GM12878 (cell line): ENCODE measurements at regions not wholly inside any gene's neighbourhood (a gene's known extent, or its start where the extent isn't known, plus 50 kb on each side); places are given as distances from the start of the nearest gene placed in this dataset.

Experiments
- ATAC-seq: fragments of 200-7000 bp; cut with Tn5 transposase; 3 replicates; pipeline ENCODE4 v1.9.1; 2020; ENCODE audit warnings: mild to moderate bottlenecking, moderate library complexity
- BruUV-seq: library from RNA; stranded (reverse); fragments of 400-500 nt; replicated peaks from 2 replicates; lab custom pipeline; 2021; lab: Mats Ljungman, UMichigan
- CTCF ChIA-PET: fragments of 300-600 bp; sonication (Branson Sonifier 250); formaldehyde crosslinking; extraction: SDS; loops from one replicate; lab custom pipeline; 2021; ENCODE audit warnings: inconsistent platforms; lab: Yijun Ruan, JAX
- POLR2A ChIA-PET: fragments of 350-600 bp; formaldehyde crosslinking; extraction: SDS; loops from one replicate; lab custom pipeline; 2021; ENCODE audit warnings: inconsistent platforms; lab: Charles Lee
- RAD21 ChIA-PET: fragments of 300-600 bp; sonication (Branson Sonifier 250); formaldehyde crosslinking; loops from one replicate; lab custom pipeline; 2023; ENCODE audit warnings: antibody characterized with exemption; ENCODE audit not compliant: unreplicated experiment; lab: Charles Lee
- SMC1A ChIA-PET: fragments of 300-600 bp; sonication (Branson Sonifier 250); formaldehyde crosslinking; loops from one replicate; lab custom pipeline; 2023; ENCODE audit not compliant: unreplicated experiment, uncharacterized antibody; lab: Charles Lee
- DNase-seq: peaks from one replicate; pipeline ENCODE4 v3.0.0-alpha.2; 2011; ENCODE audit warnings: low read depth, low spot score
- FAIRE-seq: peaks from 3 replicates; lab custom pipeline; 2011; peaks lifted over from hg19 to GRCh38; lab: Jason Lieb, UNC
- H2AFZ ChIP-seq: 2 replicates; pipeline ENCODE4 v1.6.0; 2011; ENCODE audit warnings: low read depth, low read length, control low read depth; ENCODE audit not compliant: control insufficient read depth
- H3K27ac ChIP-seq: 2 replicates; pipeline ENCODE4 v1.5.1; 2011; ENCODE audit warnings: control low read depth; ENCODE audit not compliant: control insufficient read depth, insufficient read depth
- H3K27me3 ChIP-seq, 2 experiments: replicated peaks in 1 of 2; 2 replicates each; pipeline versions ENCODE4 v1.6.0 to v1.6.1; 2011; ENCODE audit warnings: low read length in 1 of 2; ENCODE audit not compliant: control insufficient read depth in 2 of 2, insufficient read depth in 2 of 2
- H3K36me3 ChIP-seq, 2 experiments: 2 replicates each; pipeline ENCODE4 v1.5.1; 2011; ENCODE audit warnings: low read length in 1 of 2; ENCODE audit not compliant: control insufficient read depth in 2 of 2, insufficient read depth in 2 of 2
- H3K4me1 ChIP-seq: 2 replicates; pipeline ENCODE4 v1.6.1; 2011; ENCODE audit warnings: mild to moderate bottlenecking, low read length, moderate library complexity, mixed read lengths; ENCODE audit not compliant: control insufficient read depth, insufficient read depth
- H3K4me2 ChIP-seq: 2 replicates; pipeline ENCODE4 v1.6.0; 2011; ENCODE audit warnings: control low read depth; ENCODE audit not compliant: control insufficient read depth, insufficient read depth
- H3K4me3 ChIP-seq: fragments of 200-600 bp; sonication (generic); 2 replicates; pipeline ENCODE4 v1.5.1; 2016
- H3K79me2 ChIP-seq: 2 replicates; pipeline ENCODE4 v1.6.0; 2011; ENCODE audit warnings: low read length; ENCODE audit not compliant: control insufficient read depth, insufficient read depth
- H3K9ac ChIP-seq: 2 replicates; pipeline ENCODE4 v1.8.0; 2011; ENCODE audit warnings: low read length, control low read depth, mixed read lengths; ENCODE audit not compliant: control insufficient read depth, insufficient read depth
- H3K9me3 ChIP-seq: replicated peaks from 3 replicates; pipeline ENCODE4 v1.5.1; 2011; ENCODE audit warnings: mild to moderate bottlenecking, low read length; ENCODE audit not compliant: control insufficient read depth, insufficient read depth
- H4K20me1 ChIP-seq: 2 replicates; pipeline ENCODE4 v1.6.0; 2011; ENCODE audit not compliant: control insufficient read depth, insufficient read depth
- BCL3 ChIP-seq: IDR thresholded peaks from 2 replicates; pipeline ENCODE4 v1.6.1; 2011; ENCODE audit warnings: borderline replicate concordance, low read depth, mild to moderate bottlenecking, moderate library complexity, low read length; ENCODE audit not compliant: insufficient read depth, poor library complexity, severe bottlenecking
- CHD1 ChIP-seq: IDR thresholded peaks from 2 replicates; pipeline ENCODE4 v1.6.1; 2012; ENCODE audit warnings: low read depth, low read length, improper control_type of control experiment
- E4F1 ChIP-seq: fragments of 450-650 bp; IDR thresholded peaks from 2 replicates; pipeline ENCODE4 v1.6.1; 2018; ENCODE audit warnings: borderline replicate concordance, mild to moderate bottlenecking; ENCODE audit not compliant: partially characterized antibody
- NBN ChIP-seq: fragments of 450-650 bp; IDR thresholded peaks from 2 replicates; pipeline ENCODE4 v1.6.1; 2016
- WGBS: methylation state at CpG from one replicate; pipeline ENCODE4 v1.1.6; 2016; ENCODE audit warnings: low lambda C conversion rate; ENCODE audit not compliant: insufficient replicate concordance, insufficient coverage; ENCODE audit errors: missing lambda C conversion rate; 5-methylcytosine and 5-hydroxymethylcytosine counted together
- in situ Hi-C: fragments of 300-500 bp; cut with MboI; formaldehyde crosslinking; loops from 9 replicates; pipeline ENCODE4 v1.14.3; 2018; ENCODE audit warnings: mixed read lengths
- intact Hi-C: fragments of 100-400 bp; cut with micrococcal nuclease; formaldehyde crosslinking; loops from one replicate; pipeline ENCODE4 v1.14.2; 2022; ENCODE audit not compliant: unreplicated experiment

GRCh38 chr6:40307712-40308111, 279.5 kb downstream of the LRFN2 start (continued):
- TF ChIP-seq BCL3 (no peak), E4F1 (no peak)

DNA sequence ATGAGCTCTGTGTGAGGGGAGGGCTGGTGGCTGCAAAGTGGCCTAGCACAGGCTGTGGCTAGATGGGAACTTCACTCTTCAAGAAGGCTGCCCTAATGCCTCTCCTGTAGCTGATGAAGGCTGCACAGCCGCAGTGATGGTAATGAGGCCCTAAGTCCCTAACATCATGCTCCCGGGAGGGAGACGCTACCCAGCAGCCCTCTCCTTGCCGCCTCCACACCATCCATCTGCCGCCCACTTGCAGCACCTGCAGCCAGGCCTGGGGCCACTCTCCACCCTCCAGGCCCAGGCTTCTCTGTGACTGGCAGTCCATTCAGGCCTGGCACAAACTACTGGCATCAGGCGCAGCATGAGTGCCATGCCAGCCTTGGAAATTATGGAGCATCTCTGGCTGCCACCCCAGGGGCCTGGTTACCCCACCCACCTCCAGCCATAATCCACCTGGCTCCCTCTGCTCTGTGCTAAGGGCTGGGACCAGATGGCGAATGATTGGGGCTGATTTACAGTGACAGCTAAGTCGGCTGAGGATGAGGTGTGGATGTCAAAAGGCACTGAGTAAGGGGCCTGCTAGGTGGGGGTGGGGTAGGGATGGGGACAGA, 284.2 kb downstream of the LRFN2 start:
- ChIA-PET SMC1A (interaction anchor here (1.0 to 1.2 kb wide), 2 partner anchors 32 to 322 kb away, joined by 4 read pairs; no protein-coding TSS in a partner anchor), POLR2A (no interaction called here), CTCF (interaction anchor here (0.7 to 1.0 kb wide), 2 partner anchors 51 to 275 kb away, joined by 3 read pairs; no protein-coding TSS in a partner anchor), RAD21 (interaction anchor here (1.1 kb wide), 1 partner anchor 322 kb away, joined by 4 read pairs; no protein-coding TSS in a partner anchor)
- Histone ChIP-seq H4K20me1 (no peaks in the 10 kb centered on the region), H3K4me3 (no peak overlapping the region), H3K27ac (no peak overlapping the region), H3K9ac (no peak overlapping the region), H3K9me3 (no peaks in the 10 kb centered on the region; the same call in 2 of the 3 replicates), H2AFZ (no peak overlapping the region), H3K27me3 (peaks cover 2 to 4% of the 10 kb centered on the region in 2 experiments; a peak in 2 of 4 replicates), H3K79me2 (no peaks in the 10 kb centered on the region), H3K36me3 (no peaks in the 10 kb centered on the region), H3K4me2 (no peak overlapping the region), H3K4me1 (no peaks in the 10 kb centered on the region)
- intact Hi-C loops (loop anchor here (10.0 kb wide), 1 partner anchor 958 kb away; no protein-coding TSS in a partner anchor), in situ Hi-C loops (no loop called here)
- no peak for DNase-seq
- no peak for ATAC-seq
- no TSS peak for BruUV-seq
- no peak for TF ChIP-seq CHD1
- TF ChIP-seq NBN: no peak
- 31% methylated on average over 8 of the region's 8 CpGs for WGBS
- FAIRE-seq: no peak
